ENCODE measurements at regions not wholly inside any gene's neighbourhood (a gene's known extent, or its start where the extent isn't known, plus 50 kb on each side); places are given as distances from the start of the nearest gene placed in this dataset.

- in situ Hi-C loops (cut with HindIII; ENCODE audit: low sequenced_read_pairs), result no loop called here
- DNase-seq (ENCODE audit: low spot score), result no peak
Observed at GRCh38 chr20:39433466-39433865, 471.3 kb downstream of the DHX35 start.

GRCh38 chr20:39431091-39431880, 469.1 kb downstream of the DHX35 start:
- in situ Hi-C loops (cut with HindIII; ENCODE audit: low sequenced_read_pairs), result no loop called here
- DNase-seq (ENCODE audit: low spot score), result no peak

DNA sequence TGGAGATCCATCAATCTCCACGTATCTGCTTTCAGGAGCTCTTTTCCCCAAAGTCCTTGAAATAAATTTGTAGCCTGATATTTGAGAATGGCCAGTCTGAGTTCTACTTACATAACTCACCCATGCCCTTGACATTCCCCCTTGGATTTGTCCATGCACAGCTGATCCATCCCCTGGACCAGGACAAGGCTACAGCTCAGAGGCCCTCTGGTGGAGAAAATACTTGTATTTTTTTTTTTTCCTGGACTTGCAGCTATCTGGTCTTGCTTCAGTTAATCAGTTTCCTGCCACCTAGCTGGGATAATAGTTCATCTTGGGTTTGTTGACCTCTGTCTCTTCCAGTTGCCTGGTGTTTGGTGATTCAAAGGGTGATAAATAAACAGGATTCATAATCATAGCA, 467.6 kb downstream of the DHX35 start:
- DNase-seq (ENCODE audit: low spot score), result peak; percentile 9

DNA sequence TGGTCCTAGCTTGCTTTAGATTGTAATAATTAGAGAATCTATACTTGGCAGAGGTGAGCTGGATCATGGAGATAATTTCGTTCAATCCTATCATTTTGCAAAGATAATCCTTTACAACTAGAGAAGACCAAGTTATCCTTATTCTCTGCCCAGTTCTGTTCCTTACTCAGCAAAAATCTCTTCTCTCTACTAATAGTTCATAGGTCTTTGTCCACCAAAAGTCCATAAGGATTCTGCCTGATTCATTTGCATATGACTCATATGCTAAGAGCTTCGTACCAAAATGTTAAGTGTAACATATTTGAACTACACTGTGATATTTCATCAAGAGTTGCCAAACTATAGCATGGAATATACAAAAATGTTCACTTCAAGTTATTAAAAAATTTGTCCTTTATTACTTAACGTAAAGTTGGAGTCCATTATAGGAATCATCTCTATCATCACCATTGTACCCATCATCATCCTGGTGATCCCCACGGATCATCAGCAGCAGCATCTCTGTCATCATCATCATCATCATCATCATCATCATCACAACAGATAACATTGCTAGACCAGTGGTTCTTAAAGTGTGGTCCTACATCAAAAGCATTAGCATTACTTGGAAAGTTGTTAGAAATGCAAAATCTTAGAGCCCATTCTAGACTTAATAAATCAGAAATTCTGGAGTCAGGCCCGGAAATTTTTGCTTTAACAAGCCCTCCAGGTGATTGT, 463.0 kb downstream of the DHX35 start:
- DNase-seq (ENCODE audit: low spot score), result no peak
- in situ Hi-C loops (cut with HindIII; ENCODE audit: low sequenced_read_pairs), result no loop called here

More for the DNA sequence above, 467.6 kb downstream of the DHX35 start:
- in situ Hi-C loops (cut with HindIII; ENCODE audit: low sequenced_read_pairs), result no loop called here

- DNase-seq (ENCODE audit: low spot score), result no peak
Observed at GRCh38 chr20:39421571-39422105, 459.5 kb downstream of the DHX35 start.

DNA sequence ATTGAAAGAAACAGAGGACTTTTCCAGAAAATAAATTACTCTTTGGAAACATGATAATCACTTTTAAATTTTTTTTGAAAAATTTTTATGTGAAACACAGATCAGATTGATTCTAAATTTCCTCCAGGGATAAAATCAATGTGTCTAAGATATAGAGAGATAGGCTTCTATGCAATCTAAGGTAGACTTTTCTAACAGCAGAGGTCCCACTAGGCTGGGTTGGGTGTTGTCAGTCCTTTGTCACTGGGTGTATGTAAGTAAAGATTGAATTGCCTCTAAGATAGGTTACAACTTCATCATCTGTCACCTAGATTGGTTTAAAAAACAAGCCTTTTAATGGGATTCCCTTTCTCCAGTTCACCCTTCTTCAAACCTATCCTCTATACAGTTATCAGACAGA, 449.9 kb downstream of the DHX35 start:
- in situ Hi-C loops (cut with HindIII; ENCODE audit: low sequenced_read_pairs), result no loop called here
- DNase-seq (ENCODE audit: low spot score), result no peak

More at GRCh38 chr20:39421571-39422105, 459.5 kb downstream of the DHX35 start:
- in situ Hi-C loops (cut with HindIII; ENCODE audit: low sequenced_read_pairs), result no loop called here

DNA sequence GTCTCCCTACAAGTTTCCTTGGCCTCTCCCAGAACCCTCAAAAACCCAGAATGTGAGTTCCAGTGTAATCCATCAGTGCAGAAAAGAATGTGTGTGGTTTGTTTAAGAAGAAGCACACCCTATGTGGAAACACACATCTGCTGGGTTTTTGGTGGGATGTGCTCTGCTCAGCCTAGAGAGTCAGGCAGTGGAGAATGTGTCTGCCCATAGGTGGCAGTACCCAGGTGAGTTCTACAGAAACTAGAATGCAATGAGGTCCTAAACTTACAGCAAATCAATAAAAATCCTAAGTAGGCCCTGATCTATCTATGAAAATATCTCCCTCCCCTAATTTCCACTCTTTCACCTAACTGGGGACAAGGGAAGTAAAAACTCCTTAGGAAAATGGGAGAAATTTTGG, 437.3 kb downstream of the DHX35 start:
- no peak for DNase-seq (ENCODE audit: low spot score)
- in situ Hi-C loops (cut with HindIII; ENCODE audit: low sequenced_read_pairs), result no loop called here

DNA sequence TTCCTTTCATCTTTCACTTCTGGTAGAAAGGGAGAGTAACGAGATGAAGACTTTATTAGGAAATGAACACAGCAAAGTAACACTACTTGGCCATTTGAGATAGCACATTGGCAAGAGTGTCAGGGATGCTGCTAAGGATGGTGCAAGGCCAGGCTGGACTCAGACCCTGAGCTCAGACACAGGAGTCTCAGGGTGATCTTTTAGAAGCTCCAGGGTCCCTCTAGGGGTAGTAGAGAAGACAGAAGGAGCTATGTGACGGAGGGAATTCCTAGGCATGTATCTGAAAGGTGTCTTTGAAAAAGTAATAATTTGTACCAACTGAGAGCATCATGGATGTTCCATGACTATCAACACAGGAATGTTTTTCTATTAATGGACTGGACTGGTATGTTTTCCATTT, 436.5 kb downstream of the DHX35 start:
- DNase-seq (ENCODE audit: low spot score), result no peak
- in situ Hi-C loops (cut with HindIII; ENCODE audit: low sequenced_read_pairs), result no loop called here

GRCh38 chr20:39397646-39398045, 435.5 kb downstream of the DHX35 start:
- no peak for DNase-seq (ENCODE audit: low spot score)
- in situ Hi-C loops (cut with HindIII; ENCODE audit: low sequenced_read_pairs), result no loop called here

DNA sequence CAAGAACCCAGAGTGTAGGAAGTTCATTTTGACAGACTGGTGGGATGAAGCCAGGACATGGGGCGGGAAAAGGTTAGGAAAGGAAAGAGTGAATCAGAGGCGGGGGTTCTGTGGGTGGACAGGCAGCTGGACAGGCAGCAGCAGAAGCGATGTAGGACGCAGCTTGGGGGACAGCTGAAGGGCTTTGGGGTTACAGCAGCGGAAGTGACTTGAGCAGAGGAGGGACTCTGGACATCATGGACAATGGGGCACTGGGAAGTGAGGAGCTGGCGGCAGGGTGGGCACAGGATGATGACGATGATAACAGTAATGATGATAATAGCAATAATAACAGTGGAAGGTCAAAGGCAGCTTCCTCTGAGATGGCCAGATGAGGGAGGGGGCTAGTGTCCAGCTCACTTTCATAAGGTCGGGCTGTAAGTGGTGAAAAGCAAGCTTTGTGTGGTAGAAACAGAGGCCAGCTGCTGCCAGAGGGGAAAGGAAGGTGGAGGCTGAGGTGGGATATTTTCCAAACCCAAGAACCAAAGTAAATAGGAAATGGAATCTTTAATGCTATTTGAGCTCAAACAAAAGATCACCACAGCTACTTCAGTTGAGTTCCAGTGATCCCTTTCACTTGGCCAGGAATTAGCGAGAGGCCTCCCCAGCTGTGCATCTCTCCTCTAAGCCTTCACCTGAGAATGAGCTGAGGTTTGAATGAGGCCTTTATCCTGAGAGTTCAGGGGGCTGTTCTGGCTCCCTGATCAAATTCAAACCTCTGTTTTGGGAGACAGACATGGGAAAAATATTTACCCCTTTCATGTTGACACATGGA, 433.5 kb downstream of the DHX35 start:
- no peak for DNase-seq (ENCODE audit: low spot score)
- in situ Hi-C loops (cut with HindIII; ENCODE audit: low sequenced_read_pairs), result no loop called here

GRCh38 chr20:39394461-39394860, 432.3 kb downstream of the DHX35 start:
- in situ Hi-C loops (cut with HindIII; ENCODE audit: low sequenced_read_pairs), result no loop called here
- DNase-seq (ENCODE audit: low spot score), result no peak

DNA sequence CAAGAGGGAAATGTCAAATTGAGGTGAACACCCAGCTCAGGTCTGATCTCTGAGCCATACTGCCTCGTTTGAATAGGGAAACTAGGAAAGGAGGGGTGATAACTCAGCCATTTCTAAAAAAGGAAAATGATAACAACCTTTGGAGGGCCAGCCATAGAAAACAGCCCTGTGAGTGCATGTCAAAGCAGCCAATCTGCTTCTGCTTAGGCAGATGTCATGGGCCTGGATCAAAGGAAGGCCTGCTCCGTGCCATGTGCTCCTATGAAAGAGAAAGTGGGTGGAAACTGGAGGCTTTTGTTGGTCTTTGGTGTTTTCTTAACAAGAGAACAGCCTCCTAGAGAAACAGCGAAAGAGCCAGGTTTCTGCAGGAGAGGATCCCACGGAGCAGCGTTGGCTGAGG, 428.0 kb downstream of the DHX35 start:
- DNase-seq (ENCODE audit: low spot score), result no peak
- in situ Hi-C loops (cut with HindIII; ENCODE audit: low sequenced_read_pairs), result no loop called here

DNA sequence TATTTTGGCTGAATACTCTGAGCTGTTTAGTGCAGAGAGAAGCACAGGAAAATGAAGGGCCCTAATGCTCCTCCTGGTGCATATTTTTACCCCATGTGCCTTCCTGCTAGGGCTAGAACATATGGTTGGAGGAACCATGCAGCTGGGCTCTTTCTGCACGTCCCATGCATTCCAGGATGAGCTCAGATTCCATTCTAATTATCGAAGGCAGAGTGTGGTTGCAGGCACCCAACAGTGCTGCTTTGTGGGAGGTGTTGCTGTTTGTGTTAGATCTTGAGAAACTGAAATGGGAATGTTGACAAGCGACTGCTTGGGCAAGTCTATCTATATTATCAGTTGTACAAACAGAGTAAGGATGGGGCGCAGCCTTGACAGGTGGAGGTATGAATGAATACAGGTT, 419.5 kb downstream of the DHX35 start:
- DNase-seq (ENCODE audit: low spot score), result no peak
- in situ Hi-C loops (cut with HindIII; ENCODE audit: low sequenced_read_pairs), result no loop called here

DNA sequence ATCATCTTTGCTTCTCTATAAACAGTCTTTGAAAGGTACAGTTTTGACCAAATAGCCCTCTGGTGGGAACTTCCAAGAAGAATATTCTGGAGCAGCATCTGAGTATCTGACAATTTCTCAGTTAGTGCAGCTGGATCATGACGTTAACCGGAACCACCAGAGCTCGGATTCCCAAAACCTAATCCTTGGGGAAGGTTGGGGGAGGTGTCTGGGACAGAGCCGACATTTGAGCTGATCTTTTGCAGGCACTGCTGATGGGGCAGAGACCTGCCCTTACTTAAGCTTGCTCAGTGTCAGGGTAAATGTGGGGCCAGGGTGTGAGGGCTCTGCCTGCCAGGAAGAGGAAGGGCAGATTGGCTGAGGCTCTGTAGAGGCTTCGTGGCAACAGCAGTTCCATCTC, 416.6 kb downstream of the DHX35 start:
- DNase-seq (ENCODE audit: low spot score), result no peak
- in situ Hi-C loops (cut with HindIII; ENCODE audit: low sequenced_read_pairs), result no loop called here

GRCh38 chr20:39376788-39377187, 414.6 kb downstream of the DHX35 start:
- in situ Hi-C loops (cut with HindIII; ENCODE audit: low sequenced_read_pairs), result no loop called here
- peak; percentile 77 for DNase-seq (ENCODE audit: low spot score)

- DNase-seq (ENCODE audit: low spot score), result no peak
- in situ Hi-C loops (cut with HindIII; ENCODE audit: low sequenced_read_pairs), result no loop called here
Observed at GRCh38 chr20:39364320-39364719, 402.2 kb downstream of the DHX35 start.

GRCh38 chr20:39359981-39360620, 398.0 kb downstream of the DHX35 start:
- in situ Hi-C loops (cut with HindIII; ENCODE audit: low sequenced_read_pairs), result no loop called here
- no peak for DNase-seq (ENCODE audit: low spot score)

- no peak for DNase-seq (ENCODE audit: low spot score)
- in situ Hi-C loops (cut with HindIII; ENCODE audit: low sequenced_read_pairs), result no loop called here
Observed at GRCh38 chr20:39358052-39358451, 395.9 kb downstream of the DHX35 start.

DNA sequence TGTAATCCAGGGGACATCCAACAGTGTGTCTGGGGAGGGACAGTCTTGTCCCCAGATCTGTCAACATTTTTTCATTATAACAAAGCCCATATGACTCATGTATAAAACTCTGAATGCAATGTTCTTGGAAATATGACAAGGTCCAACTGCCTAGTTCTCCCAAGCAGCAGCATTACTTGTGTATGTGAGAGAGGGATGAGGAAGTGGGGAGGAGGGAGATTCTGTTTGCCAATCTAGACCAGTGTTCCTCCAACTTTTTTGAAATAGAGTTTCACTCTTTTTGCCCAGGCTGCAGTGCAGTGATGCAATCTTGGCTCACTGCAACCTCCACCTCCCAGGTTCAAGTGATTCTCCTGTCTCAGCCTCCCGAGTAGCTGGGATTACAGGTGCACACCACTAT, 394.8 kb downstream of the DHX35 start:
- DNase-seq (ENCODE audit: low spot score), result no peak
- in situ Hi-C loops (cut with HindIII; ENCODE audit: low sequenced_read_pairs), result no loop called here

All from G401 (cell line).